Right atrium auricular region (tissue), 2 donors: ENCODE measurements at regions not wholly inside any gene's neighbourhood (a gene's known extent, or its start where the extent isn't known, plus 50 kb on each side); places are given as distances from the start of the nearest gene placed in this dataset.

ENCODE experiments used
- DNase-seq: peaks from one replicate; pipeline ENCODE4 v3.0.0-alpha.2; 2019; ENCODE audit warnings: low spot score
- H3K27ac ChIP-seq, 2 donors: fragments of 200-600 bp; sonication (generic); 1 replicate in 1 of 2; 2 replicates in 1 of 2; pipeline ENCODE4 v1.5.1; 2016 to 2019
- H3K27me3 ChIP-seq, 2 donors: fragments of 200-600 bp; sonication (generic); one replicate each; pipeline versions ENCODE4 v1.5.1 to v1.6.0; 2017 to 2019
- H3K36me3 ChIP-seq: fragments of 200-600 bp; sonication (generic); one replicate; pipeline ENCODE4 v1.5.1; 2016
- H3K4me1 ChIP-seq, 2 donors: fragments of 200-600 bp; sonication (generic); one replicate each; pipeline versions ENCODE4 v1.5.1 to v1.6.0; 2017 to 2019
- H3K4me3 ChIP-seq, 2 donors: fragments of 200-600 bp; sonication (generic); 1 replicate in 1 of 2; 2 replicates in 1 of 2; pipeline ENCODE4 v1.5.1; 2017 to 2019; ENCODE audit warnings: mild to moderate bottlenecking in 1 of 2, moderate library complexity in 1 of 2
- H3K9me3 ChIP-seq, 2 donors: fragments of 200-600 bp; sonication (generic); one replicate each; pipeline ENCODE4 v1.5.1; 2019
- TF ChIP-seq, protein P1 (sequence below), 2 donors: fragments of 200-600 bp; sonication (generic); IDR thresholded peaks; one replicate each; pipeline ENCODE4 v1.5.1; 2019; ENCODE audit warnings: antibody characterized with exemption in 2 of 2

DNA sequence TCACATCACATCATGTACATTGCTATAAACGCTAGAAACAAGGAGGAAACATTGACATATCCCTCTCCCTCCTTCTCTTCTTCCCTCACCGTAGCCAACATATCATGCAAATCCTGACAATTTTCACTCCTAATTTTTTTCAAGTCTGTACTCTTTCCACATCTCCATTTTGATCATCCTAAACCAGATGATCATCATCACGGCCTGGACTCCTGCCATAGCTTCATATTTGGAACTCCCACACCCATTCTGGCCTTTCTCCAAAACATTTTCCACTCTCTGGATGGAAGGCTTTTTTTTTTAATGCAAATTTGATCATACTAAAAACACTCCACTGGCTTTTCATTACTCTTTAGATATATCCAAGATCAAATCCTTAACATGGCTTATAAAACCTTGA is 248.0 kb upstream of the CNTN3 start:
- Histone ChIP-seq H3K36me3 (no peaks in the 10 kb centered on the region), H3K27me3 (no peaks in the 10 kb centered on the region), H3K4me3 (no peak overlapping the region), H3K27ac (no peak overlapping the region), H3K9me3 (peaks cover 0 to 11% of the 10 kb centered on the region in 2 donors), H3K4me1 (no peaks in the 10 kb centered on the region)
- no peak for DNase-seq
- TF ChIP-seq, protein P1, sequence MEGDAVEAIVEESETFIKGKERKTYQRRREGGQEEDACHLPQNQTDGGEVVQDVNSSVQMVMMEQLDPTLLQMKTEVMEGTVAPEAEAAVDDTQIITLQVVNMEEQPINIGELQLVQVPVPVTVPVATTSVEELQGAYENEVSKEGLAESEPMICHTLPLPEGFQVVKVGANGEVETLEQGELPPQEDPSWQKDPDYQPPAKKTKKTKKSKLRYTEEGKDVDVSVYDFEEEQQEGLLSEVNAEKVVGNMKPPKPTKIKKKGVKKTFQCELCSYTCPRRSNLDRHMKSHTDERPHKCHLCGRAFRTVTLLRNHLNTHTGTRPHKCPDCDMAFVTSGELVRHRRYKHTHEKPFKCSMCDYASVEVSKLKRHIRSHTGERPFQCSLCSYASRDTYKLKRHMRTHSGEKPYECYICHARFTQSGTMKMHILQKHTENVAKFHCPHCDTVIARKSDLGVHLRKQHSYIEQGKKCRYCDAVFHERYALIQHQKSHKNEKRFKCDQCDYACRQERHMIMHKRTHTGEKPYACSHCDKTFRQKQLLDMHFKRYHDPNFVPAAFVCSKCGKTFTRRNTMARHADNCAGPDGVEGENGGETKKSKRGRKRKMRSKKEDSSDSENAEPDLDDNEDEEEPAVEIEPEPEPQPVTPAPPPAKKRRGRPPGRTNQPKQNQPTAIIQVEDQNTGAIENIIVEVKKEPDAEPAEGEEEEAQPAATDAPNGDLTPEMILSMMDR (IDR thresholded peaks at IDR 0.05), result no peak

DNA sequence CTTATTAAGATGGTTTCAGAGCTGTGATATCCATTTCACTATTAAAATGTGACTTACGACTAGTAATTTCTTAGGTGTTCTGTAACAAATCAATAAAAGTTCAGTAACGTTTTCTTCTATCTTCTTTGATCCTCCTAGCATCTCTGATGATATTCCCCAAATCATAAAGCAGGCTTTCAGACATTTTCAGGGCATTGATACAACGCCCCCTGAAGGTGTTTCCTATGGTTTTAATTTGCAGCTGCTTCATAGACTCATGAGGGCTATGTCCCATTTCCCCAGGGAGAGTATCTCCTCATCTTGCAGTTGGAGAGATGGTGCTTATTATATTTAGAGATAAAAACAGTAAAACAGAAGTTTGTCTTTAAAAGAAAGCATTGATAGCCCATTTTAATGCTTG is 246.8 kb upstream of the CNTN3 start:
- H3K36me3 ChIP-seq, result no peaks in the 10 kb centered on the region
- TF ChIP-seq, protein P1 (IDR thresholded peaks at IDR 0.05), result no peak
- H3K4me1 ChIP-seq, result no peaks in the 10 kb centered on the region
- H3K27ac ChIP-seq, result no peak overlapping the region
- H3K4me3 ChIP-seq, result no peak overlapping the region
- no peaks in the 10 kb centered on the region for H3K27me3 ChIP-seq
- DNase-seq, result no peak
- peaks cover 0 to 11% of the 10 kb centered on the region in 2 donors for H3K9me3 ChIP-seq

DNA sequence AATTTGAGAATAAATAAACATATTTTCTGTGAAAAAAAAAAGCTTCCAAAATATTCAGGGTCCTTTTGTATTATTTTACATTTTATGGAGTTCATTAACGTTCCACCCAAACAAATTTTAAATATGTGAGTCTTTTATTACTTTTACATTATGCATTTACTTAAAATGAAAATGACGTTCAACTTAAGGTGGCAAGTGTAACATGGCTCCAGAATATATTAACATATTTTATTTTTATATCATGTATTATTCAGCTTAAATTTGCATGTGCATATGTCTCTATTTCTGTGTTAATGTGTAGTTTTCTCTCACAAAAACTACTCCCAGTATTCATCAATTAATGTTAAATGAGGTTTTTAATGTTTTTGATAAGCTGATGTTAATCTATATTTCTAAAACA is 243.6 kb upstream of the CNTN3 start:
- Histone ChIP-seq H3K4me3 (no peak overlapping the region), H3K4me1 (no peaks in the 10 kb centered on the region)
- TF ChIP-seq, protein P1 (IDR thresholded peaks at IDR 0.05), result no peak

DNA sequence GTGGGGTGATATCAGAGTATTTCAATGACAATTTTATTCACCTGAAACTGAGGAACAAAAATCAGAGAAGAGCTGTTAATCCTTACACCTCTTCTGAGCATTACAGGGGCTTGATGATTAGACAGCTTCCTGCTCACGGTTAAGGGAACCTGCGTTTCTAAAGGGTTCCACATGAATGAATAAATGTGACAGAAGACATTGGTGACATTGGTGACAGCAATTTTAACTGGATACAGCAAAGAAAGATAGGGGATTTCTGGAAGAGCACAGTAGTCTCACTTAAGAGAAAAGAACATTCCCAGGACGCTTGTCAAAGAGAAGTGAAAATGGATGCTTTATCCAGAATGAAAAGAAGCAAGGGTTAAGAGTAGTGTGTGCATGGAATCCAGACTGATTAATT is 235.9 kb upstream of the CNTN3 start:
- Histone ChIP-seq H3K4me3 (no peak overlapping the region), H3K27me3 (no peaks in the 10 kb centered on the region), H3K27ac (no peak overlapping the region), H3K9me3 (no peaks in the 10 kb centered on the region), H3K4me1 (no peaks in the 10 kb centered on the region), H3K36me3 (no peaks in the 10 kb centered on the region)
- no peak for DNase-seq
- TF ChIP-seq, protein P1 (IDR thresholded peaks at IDR 0.05), result no peak

More for the DNA sequence above, 243.6 kb upstream of the CNTN3 start:
- peaks cover 0 to 11% of the 10 kb centered on the region in 2 donors for H3K9me3 ChIP-seq
- no peak overlapping the region for H3K27ac ChIP-seq
- H3K36me3 ChIP-seq, result no peaks in the 10 kb centered on the region
- H3K27me3 ChIP-seq, result no peaks in the 10 kb centered on the region
- DNase-seq, result no peak

DNA sequence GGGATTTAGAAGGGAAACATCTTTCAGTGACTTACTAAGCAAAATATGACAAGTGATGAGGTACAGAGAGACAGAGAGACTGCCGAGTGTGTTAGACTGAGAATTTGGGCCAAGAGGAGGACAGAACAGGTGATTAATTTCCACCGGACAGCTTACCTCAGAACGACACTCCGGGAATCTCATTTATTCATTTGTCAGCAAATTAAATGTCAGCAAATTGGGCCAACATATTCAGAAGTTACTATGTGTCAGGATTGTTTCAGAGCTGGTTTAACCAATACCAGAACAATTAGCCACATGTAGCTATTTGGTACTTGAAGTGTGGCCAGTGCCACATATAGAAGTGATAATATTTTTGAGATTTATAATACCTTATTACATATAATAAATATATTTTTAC is 232.6 kb upstream of the CNTN3 start:
- H3K4me3 ChIP-seq, result no peak overlapping the region
- TF ChIP-seq, protein P1 (IDR thresholded peaks at IDR 0.05), result no peak
- H3K9me3 ChIP-seq, result no peaks in the 10 kb centered on the region

DNA sequence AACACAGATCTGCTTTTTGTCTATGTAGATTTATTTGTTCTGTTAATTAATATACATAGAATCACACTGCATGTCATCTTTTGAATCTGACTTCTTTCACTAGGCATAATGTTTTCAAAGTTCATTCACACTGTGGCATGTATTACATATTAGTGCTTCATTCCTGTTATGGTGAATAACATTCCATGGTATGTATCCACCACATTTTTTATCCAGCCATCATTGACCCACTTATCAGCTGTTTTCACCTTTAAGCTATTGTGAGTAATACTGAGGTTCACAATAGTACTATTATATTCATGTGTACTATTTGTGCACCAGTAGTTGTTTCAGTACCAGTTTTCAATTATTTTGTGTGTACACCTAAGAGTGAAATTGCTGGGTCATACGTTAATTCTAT is 230.6 kb upstream of the CNTN3 start:
- H3K9me3 ChIP-seq, result no peaks in the 10 kb centered on the region
- no peak overlapping the region for H3K27ac ChIP-seq
- TF ChIP-seq, protein P1 (IDR thresholded peaks at IDR 0.05), result no peak
- no peak for DNase-seq
- H3K27me3 ChIP-seq, result no peaks in the 10 kb centered on the region
- H3K36me3 ChIP-seq, result no peaks in the 10 kb centered on the region
- H3K4me3 ChIP-seq, result no peak overlapping the region
- H3K4me1 ChIP-seq, result no peaks in the 10 kb centered on the region

More for the DNA sequence above, 232.6 kb upstream of the CNTN3 start:
- Histone ChIP-seq H3K27me3 (no peaks in the 10 kb centered on the region), H3K4me1 (no peaks in the 10 kb centered on the region), H3K36me3 (no peaks in the 10 kb centered on the region), H3K27ac (no peak overlapping the region)
- DNase-seq, result no peak
